GM12873 (cell line): ENCODE measurements at regions not wholly inside any gene's neighbourhood (a gene's known extent, or its start where the extent isn't known, plus 50 kb on each side); places are given as distances from the start of the nearest gene placed in this dataset.

ENCODE experiments used
- TF ChIP-seq, protein P1 (sequence below): IDR thresholded peaks from 2 replicates; pipeline ENCODE4 v1.5.1; 2012; ENCODE audit warnings: low read depth, mild to moderate bottlenecking, moderate library complexity, low read length, control low read depth; ENCODE audit not compliant: insufficient read depth; ENCODE audit errors: missing control alignments

GRCh38 chr3:55367384-55367783, 119.7 kb downstream of the WNT5A start:
- TF ChIP-seq, protein P1, sequence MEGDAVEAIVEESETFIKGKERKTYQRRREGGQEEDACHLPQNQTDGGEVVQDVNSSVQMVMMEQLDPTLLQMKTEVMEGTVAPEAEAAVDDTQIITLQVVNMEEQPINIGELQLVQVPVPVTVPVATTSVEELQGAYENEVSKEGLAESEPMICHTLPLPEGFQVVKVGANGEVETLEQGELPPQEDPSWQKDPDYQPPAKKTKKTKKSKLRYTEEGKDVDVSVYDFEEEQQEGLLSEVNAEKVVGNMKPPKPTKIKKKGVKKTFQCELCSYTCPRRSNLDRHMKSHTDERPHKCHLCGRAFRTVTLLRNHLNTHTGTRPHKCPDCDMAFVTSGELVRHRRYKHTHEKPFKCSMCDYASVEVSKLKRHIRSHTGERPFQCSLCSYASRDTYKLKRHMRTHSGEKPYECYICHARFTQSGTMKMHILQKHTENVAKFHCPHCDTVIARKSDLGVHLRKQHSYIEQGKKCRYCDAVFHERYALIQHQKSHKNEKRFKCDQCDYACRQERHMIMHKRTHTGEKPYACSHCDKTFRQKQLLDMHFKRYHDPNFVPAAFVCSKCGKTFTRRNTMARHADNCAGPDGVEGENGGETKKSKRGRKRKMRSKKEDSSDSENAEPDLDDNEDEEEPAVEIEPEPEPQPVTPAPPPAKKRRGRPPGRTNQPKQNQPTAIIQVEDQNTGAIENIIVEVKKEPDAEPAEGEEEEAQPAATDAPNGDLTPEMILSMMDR: no peak

- TF ChIP-seq, protein P1: no peak
Measured at GRCh38 chr3:55364421-55364820, 122.7 kb downstream of the WNT5A start.

DNA sequence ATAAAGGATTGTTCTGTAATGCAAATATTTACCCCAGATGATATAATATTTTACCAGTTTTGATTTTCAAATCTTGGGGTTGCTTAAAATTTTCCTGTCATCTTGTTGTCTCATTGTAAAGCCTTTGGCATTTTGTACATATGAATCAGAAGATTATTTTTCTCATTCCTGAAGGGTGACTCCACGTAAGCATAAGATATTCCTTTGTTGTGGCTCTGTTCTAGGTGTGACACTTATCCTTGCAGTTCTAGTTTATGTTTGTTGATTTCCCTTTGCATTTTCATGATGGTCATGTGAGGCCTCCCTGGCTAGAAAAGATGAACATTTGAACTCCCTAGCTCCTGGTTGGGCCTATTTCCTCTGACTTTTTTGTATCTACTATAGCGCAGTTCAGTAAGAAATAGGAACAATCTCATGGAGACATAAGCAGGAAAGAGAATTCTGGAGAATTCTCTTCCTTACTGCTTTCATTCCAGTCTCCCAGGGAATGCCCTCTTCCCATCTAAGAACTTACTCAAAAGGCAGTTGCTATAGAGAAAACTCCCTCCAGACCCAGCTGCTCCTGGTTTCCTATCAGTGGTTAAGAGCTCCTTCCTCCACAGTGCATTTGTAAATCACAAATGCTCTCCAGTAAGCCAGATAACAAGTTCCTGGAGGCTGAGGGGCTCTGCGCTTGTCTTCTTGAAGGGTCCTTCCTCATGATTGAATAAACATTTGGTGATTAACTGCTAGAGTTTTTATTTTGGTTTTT, 124.7 kb downstream of the WNT5A start:
- TF ChIP-seq, protein P1: no peak

DNA sequence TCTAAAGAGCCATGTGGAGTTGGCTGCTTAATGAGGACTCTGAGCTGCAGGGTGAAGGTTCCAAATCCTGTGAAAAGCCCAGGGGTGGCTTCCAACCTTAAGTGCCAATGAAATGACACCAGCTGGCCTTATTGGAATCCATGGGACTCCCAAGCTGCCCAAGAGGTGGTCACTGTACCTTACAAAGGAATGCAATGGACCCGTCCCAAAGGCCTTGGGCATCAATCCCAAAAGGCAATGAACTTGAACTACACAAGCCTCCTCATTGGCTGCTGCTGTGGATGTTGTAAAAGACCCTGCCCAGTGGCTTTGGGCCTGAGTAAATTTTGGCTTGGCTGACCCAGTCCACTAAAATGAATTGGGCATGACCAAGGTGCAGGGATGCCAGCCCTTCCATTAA, 129.3 kb downstream of the WNT5A start:
- TF ChIP-seq, protein P1: no peak

GRCh38 chr3:55352668-55353067, 134.4 kb downstream of the WNT5A start:
- TF ChIP-seq, protein P1: no peak

DNA sequence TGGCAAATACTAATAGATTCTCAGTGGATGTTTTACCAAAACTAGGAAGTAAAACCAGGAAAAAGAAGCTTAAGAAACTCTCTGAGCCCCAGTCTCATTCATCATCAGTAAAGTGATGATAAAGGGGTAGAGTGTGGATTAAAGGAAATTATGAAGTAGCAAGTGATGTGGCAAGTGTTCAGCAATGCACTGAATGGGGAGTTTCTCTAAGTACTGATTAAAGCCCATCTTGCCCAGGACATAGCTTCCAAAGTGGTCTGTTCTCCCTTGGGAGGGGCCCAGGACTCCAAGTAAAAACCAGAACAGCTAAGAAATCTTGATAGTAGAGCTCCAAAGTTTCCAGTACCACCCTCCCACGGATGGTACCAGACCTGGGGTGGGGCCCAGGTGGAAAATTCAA, 137.3 kb downstream of the WNT5A start:
- TF ChIP-seq, protein P1: no peak

DNA sequence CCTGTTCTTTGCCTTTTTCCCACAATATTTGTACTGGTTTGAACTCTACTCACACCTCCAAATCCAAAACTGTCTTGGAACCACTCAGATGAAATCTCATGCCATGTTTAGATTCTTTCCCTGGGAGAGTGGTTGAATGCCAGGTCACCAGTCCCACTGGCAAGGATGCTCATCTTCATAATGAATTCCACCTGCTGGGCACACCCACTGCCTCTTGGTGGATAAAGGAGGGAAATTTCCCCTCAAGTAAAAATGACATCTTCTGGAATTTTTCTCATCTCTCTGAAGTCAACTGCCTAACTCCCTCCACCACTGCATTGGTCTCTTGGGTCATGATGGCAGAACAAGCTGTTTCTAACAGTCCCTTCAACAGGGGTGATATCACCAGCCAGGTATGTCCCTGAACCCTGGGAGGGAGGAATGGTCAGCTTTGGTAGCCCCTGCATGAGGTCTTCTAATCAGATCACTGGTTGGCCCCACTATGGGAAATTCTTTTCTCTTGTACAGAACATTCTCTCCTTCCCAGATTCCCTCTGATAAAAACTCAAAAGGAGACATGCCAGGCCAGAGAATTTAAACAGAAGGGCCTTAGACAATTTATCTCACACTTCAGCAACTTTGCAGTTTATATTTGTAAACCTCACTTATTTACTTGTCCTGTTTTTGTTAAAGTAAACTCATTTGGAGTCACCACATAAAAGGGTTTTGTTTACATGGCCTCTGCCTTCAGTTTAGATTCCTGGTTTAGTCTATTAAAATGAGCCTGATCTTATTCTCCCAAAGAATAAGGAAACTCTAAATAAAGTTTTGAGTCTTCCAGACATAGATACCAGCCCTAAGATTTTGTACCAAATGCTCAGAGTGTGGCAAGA, 143.4 kb downstream of the WNT5A start:
- TF ChIP-seq, protein P1: no peak
